Activated T-cell treated with anti-CD3 and anti-CD28 coated beads, Interleukin-2, amount 50 U/mL, for 4 hours (primary cell): ENCODE measurements at regions not wholly inside any gene's neighbourhood (a gene's known extent, or its start where the extent isn't known, plus 50 kb on each side); places are given as distances from the start of the nearest gene placed in this dataset.

Experiments
- ATAC-seq, 2 donors: fragments of 200-7000 bp; cut with Tn5 transposase; one replicate each; pipeline ENCODE4 v1.10.0; 2021
- DNase-seq: peaks from one replicate; pipeline ENCODE4 v3.0.0-alpha.2; 2020
- H3K27me3 Mint-ChIP-seq: one replicate; pipeline ENCODE4 v1.8.0; 2021; ENCODE audit warnings: low read depth, mixed read lengths
- H3K36me3 Mint-ChIP-seq: one replicate; pipeline ENCODE4 v1.8.0; 2022; ENCODE audit warnings: mixed read lengths; ENCODE audit not compliant: insufficient read depth
- H3K4me1 Mint-ChIP-seq: one replicate; pipeline ENCODE4 v1.8.0; 2021; ENCODE audit warnings: low read depth, mixed read lengths
- H3K4me3 Mint-ChIP-seq: one replicate; pipeline ENCODE4 v1.8.0; 2021; ENCODE audit warnings: mild to moderate bottlenecking, moderate library complexity, mixed read lengths
- H3K9me3 Mint-ChIP-seq: one replicate; pipeline ENCODE4 v1.8.0; 2021; ENCODE audit warnings: mixed read lengths

DNA sequence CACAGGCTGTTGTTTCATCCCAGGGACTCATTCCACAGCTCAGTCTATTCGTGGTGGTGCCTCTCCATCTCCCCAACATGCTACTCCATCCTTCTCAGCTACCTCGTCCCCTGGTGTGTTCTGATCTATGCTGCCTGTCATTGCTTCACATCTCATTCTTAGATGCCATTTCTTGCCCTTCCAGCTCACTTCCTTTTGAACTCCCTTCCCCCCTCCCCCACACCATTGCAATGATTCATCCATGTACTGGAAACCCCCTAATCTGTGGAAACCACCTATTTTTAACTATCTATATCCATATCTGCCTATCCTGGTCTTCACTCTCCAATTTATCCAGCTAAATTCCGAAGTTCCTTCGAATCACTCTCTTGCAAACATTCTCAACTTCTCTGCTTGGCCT is 65.7 kb upstream of the PARD3B start:
- Mint-ChIP-seq H3K36me3 (no peaks in the 10 kb centered on the region), H3K4me1 (no peaks in the 10 kb centered on the region), H3K27me3 (peaks cover 3% of the 10 kb centered on the region), H3K4me3 (no peak overlapping the region), H3K9me3 (no peaks in the 10 kb centered on the region)
- DNase-seq, result no peak
- ATAC-seq, result no peak

DNA sequence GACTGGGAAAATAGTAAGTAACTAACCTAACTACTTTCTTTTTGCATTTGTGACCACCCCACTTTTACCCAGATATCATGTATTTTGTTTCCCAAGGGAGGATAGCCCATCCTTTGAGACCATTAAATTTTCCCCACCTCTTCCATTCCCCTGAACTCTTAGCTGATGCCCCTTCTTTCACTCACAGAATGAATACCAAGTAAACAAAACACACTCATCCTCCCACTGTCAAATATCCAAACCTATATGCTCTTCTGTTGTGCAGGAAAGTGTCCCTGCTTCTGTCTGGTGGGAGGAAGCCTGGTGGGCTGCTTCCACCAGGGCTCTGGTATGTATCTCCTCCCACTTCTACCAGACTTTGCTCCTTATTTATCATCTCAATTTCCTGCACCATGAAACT is 64.6 kb upstream of the PARD3B start:
- Mint-ChIP-seq H3K4me3 (no peak overlapping the region), H3K9me3 (no peaks in the 10 kb centered on the region), H3K27me3 (peaks cover 3% of the 10 kb centered on the region), H3K4me1 (no peaks in the 10 kb centered on the region), H3K36me3 (no peaks in the 10 kb centered on the region)
- no peak for DNase-seq
- no peak for ATAC-seq

DNA sequence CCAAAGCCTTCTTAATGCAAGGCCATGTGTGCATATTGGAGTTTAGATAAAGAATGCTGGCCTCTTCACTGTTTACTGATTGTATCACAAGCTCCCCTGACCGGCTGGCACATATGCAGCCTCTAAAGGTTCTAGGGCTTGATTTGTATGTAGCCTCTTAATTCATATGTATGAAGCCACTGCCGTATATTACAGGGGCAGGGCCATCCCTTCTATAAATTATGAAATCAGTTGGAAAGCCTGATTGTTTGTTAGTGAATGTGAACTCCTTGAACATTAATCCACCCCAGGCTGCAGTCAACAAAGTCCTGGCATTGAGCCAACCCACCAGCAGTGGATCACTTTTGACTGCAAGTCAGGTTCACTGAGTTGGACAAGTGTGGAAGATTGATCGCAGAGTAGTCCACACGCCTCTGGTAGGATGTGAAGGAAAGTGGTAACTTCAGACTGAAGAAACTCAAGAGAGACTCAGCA is 61.6 kb upstream of the PARD3B start:
- H3K27me3 Mint-ChIP-seq, result no peaks in the 10 kb centered on the region
- no peaks in the 10 kb centered on the region for H3K9me3 Mint-ChIP-seq
- no peaks in the 10 kb centered on the region for H3K4me1 Mint-ChIP-seq
- no peak overlapping the region for H3K4me3 Mint-ChIP-seq
- ATAC-seq, result no peak
- DNase-seq, result no peak
- H3K36me3 Mint-ChIP-seq, result no peaks in the 10 kb centered on the region

DNA sequence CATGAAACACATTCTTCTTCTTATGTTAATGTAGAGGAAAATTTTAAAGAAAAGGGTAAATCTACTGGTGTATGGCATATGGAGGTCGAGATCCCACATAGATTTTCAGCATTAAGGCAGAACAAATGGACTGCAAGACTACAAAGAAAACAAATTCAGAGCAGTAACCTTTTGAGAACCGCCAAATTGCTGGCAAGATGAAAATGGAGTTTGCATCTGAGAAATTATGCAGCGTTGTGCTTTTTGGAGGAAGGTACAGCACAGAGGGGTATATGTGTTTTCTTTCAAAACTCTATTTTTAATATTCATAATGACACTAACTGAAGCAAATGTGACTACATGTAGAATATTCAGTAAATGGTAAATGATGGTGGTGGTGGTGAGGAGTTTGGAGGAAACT is 59.0 kb upstream of the PARD3B start:
- ATAC-seq, result no peak
- DNase-seq, result no peak
- H3K4me1 Mint-ChIP-seq, result no peaks in the 10 kb centered on the region
- H3K36me3 Mint-ChIP-seq, result no peaks in the 10 kb centered on the region
- H3K9me3 Mint-ChIP-seq, result no peaks in the 10 kb centered on the region
- H3K27me3 Mint-ChIP-seq, result no peaks in the 10 kb centered on the region
- H3K4me3 Mint-ChIP-seq, result no peak overlapping the region

DNA sequence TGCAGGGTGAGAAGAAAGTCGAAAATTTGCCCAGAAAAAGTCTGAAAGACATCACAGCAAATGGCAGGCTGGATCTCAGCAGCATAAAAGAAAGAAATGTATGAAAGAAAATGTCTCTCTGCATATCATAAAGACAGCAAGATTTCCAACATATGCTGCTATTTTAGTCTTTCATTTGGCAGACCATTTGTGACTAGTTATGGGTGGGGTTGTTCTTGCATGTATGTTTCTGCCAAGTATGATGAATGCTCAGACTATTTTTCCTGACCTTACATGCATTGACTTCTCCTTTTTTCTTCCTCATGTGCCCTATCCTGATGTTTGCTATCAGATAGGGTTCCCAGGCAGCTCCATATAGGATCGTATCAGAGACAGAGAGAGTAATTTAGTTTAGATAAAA is 58.5 kb upstream of the PARD3B start:
- Mint-ChIP-seq H3K9me3 (no peaks in the 10 kb centered on the region), H3K36me3 (no peaks in the 10 kb centered on the region), H3K4me1 (no peaks in the 10 kb centered on the region), H3K4me3 (no peak overlapping the region), H3K27me3 (no peaks in the 10 kb centered on the region)
- DNase-seq, result no peak
- no peak for ATAC-seq

DNA sequence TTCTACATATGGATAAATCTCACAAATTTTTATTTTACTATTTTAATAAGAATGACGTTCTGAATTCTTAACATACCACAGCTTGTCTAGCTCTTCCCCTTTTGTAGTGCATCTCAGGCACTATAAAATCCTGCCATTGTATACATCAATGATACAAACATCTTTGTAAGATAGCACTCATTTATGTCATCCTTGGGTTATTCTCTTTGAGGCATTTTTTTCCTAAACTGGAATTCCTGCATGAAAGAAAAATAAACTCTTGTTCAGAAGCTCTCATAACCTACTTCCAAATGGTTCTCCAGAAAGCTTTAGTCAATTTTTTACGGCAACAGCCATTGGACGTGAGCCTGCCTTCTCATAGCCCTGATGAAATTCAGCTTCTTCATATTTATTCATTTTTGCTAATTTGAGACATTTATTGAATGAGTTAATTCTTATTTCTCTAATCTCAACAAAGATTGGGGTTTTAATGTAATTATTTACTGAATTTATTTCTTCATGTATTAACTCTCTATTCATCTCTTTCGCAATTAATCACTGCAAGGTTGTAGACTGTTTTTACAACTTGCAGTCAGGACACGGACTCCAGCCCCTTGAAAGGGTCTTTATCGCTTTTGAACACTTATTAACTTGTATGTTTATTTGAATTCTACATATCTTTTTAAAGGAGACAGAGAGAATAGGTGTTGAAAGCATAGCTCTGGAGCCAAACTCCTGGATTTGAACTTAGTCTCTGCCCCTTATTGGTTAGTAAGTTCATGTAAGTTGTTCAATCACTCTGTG is 57.6 kb upstream of the PARD3B start:
- DNase-seq, result no peak
- H3K36me3 Mint-ChIP-seq, result no peaks in the 10 kb centered on the region

DNA sequence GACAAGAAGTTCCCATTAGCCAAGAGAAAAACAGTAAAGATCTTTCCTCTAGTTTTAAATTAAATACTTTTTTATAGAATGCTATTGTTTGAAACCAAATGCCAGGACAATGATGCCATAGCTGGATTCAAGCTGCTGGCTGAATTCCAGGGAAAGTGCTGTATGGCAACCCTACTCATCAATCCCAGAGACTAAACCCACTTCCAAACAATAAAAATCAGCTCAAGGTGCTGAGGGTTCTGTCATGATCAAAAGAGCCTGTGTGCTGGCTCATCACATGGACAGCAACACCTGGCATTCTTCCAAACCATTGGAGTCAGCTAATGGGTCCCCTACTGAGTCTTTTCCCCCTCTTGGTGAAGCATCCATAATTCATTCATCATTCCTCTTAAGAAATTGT is 53.7 kb upstream of the PARD3B start:
- Mint-ChIP-seq H3K9me3 (no peaks in the 10 kb centered on the region), H3K36me3 (no peaks in the 10 kb centered on the region), H3K27me3 (no peaks in the 10 kb centered on the region), H3K4me3 (no peak overlapping the region), H3K4me1 (no peaks in the 10 kb centered on the region)
- ATAC-seq, result no peak
- no peak for DNase-seq

More for the DNA sequence above, 57.6 kb upstream of the PARD3B start:
- H3K4me1 Mint-ChIP-seq, result no peaks in the 10 kb centered on the region
- no peaks in the 10 kb centered on the region for H3K27me3 Mint-ChIP-seq
- no peaks in the 10 kb centered on the region for H3K9me3 Mint-ChIP-seq
- H3K4me3 Mint-ChIP-seq, result no peak overlapping the region
- ATAC-seq, result no peak

DNA sequence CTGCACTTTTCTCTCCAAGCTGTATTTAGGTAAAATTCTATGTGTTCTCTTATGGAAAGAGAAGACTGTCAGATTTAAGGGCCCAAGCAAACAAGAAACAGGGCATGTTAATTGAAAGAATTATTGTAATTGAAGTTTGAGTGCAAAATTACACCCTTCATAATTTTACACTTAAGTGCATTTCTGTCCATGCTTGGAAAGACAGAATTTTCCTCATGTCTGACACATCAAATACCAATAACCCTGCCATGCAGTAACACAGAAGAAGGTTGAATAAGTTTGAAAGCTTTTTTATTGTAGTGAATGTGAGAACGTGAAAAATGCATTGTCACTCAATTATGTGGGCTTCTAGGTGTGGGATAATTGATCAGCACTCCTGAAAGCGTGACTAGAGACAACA is 52.9 kb upstream of the PARD3B start:
- H3K36me3 Mint-ChIP-seq, result no peaks in the 10 kb centered on the region

DNA sequence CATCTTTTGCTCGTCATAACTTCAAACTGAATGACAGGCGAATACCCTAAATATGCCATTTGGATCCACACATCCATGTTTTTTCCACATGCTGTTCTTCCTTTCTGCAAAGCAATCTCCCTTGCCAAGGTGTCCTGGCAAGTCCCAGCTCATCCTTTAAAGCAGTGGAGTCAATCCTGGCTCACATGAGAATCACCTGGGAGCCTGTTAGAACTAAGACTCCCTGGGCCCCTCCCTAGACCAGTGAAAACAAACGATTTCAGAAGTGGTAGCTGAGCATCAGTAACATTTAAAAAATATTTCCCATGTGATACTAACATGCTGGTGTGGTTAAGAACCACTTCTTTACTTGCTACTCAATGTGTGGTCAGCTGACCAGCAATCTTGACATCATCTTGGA is 50.6 kb upstream of the PARD3B start:
- Mint-ChIP-seq H3K9me3 (no peaks in the 10 kb centered on the region), H3K27me3 (no peaks in the 10 kb centered on the region), H3K4me1 (no peaks in the 10 kb centered on the region), H3K4me3 (no peak overlapping the region), H3K36me3 (no peaks in the 10 kb centered on the region)
- DNase-seq (no peak), ATAC-seq (no peak)

More for the DNA sequence above, 52.9 kb upstream of the PARD3B start:
- H3K27me3 Mint-ChIP-seq, result no peaks in the 10 kb centered on the region
- no peaks in the 10 kb centered on the region for H3K4me1 Mint-ChIP-seq
- no peak for DNase-seq
- no peak for ATAC-seq
- no peak overlapping the region for H3K4me3 Mint-ChIP-seq
- H3K9me3 Mint-ChIP-seq, result no peaks in the 10 kb centered on the region

DNA sequence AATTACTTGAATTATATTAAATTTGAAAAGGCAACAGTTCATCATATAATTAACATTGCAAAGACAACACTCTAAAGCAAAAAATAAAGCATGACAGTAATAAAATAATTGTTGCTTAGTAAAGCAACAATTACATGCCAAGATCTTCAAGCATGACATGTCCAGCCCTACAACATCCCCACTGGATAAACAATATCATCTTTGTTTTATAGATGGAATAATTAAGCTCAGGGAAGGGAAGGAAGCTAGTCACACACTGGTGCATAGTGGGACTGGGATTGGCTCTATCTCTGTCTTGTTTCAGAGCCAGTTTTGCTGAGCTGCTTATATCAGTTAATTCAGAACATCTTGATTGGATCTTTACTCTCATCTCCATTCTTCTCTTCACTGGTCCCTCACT is 49.9 kb upstream of the PARD3B start:
- Mint-ChIP-seq H3K9me3 (no peaks in the 10 kb centered on the region), H3K36me3 (no peaks in the 10 kb centered on the region), H3K27me3 (no peaks in the 10 kb centered on the region), H3K4me3 (no peak overlapping the region), H3K4me1 (no peaks in the 10 kb centered on the region)
- ATAC-seq, result no peak
- no peak for DNase-seq
